IMR-90 (cell line): ENCODE measurements at regions not wholly inside any gene's neighbourhood (a gene's known extent, or its start where the extent isn't known, plus 50 kb on each side); places are given as distances from the start of the nearest gene placed in this dataset.

Source experiments
- ATAC-seq: fragments of 200-7000 bp; cut with Tn5 transposase; 2 replicates; pipeline ENCODE4 v1.9.1; 2020; ENCODE audit warnings: low read depth, mild to moderate bottlenecking, moderate library complexity
- BruUV-seq: library from RNA; stranded (reverse); fragments of 400-500 nt; replicated peaks from 2 replicates; lab custom pipeline; 2021; lab: Mats Ljungman, UMichigan
- CTCF ChIA-PET: fragments of 300-600 bp; formaldehyde crosslinking; extraction: SDS; loops from one replicate; lab custom pipeline; 2021; ENCODE audit warnings: antibody characterized with exemption; lab: Yijun Ruan, JAX
- POLR2A ChIA-PET: fragments of 300-600 bp; sonication (Branson Sonifier 250); formaldehyde crosslinking; loops from one replicate; lab custom pipeline; 2022; ENCODE audit warnings: antibody characterized with exemption; ENCODE audit not compliant: unreplicated experiment; lab: Charles Lee
- DNase-seq: peaks from one replicate; pipeline ENCODE4 v3.0.0; 2013
- H2AFZ ChIP-seq: replicated peaks from 2 replicates; pipeline ENCODE3; 2013; ENCODE audit warnings: low read length, mild to moderate bottlenecking; ENCODE audit not compliant: poor library complexity
- H2AK5ac ChIP-seq: 2 replicates; pipeline ENCODE4 v1.6.1; 2013; ENCODE audit warnings: low read depth, low read length, inconsistent platforms
- H2AK9ac ChIP-seq: replicated peaks from 2 replicates; pipeline ENCODE3; 2013; ENCODE audit warnings: mild to moderate bottlenecking, low read depth, low read length, moderate library complexity; ENCODE audit not compliant: poor library complexity
- H2BK120ac ChIP-seq: 2 replicates; pipeline ENCODE4 v1.6.1; 2013; ENCODE audit warnings: low read depth, low read length, inconsistent platforms
- H2BK15ac ChIP-seq: 3 replicates; pipeline ENCODE4 v1.6.1; 2013; ENCODE audit warnings: low read depth, low read length, inconsistent platforms
- H2BK20ac ChIP-seq: 2 replicates; pipeline ENCODE4 v1.6.1; 2013; ENCODE audit warnings: low read depth, mild to moderate bottlenecking, inconsistent platforms, low read length, moderate library complexity
- H2BK5ac ChIP-seq: 2 replicates; pipeline ENCODE4 v1.6.1; 2013; ENCODE audit warnings: mild to moderate bottlenecking, low read depth, low read length, inconsistent platforms; ENCODE audit not compliant: poor library complexity, severe bottlenecking
- H3K14ac ChIP-seq: replicated peaks from 2 replicates; pipeline ENCODE4 v1.6.1; 2013; ENCODE audit warnings: low read depth, low read length, inconsistent platforms
- H3K18ac ChIP-seq: 2 replicates; pipeline ENCODE4 v1.6.1; 2013; ENCODE audit warnings: low read depth, low read length, control low read depth
- H3K23ac ChIP-seq: 2 replicates; pipeline ENCODE4 v1.6.1; 2013; ENCODE audit warnings: low read depth, low read length, inconsistent platforms
- H3K27ac ChIP-seq: 2 replicates; pipeline ENCODE4 v1.5.1; 2013; ENCODE audit warnings: mild to moderate bottlenecking, control low read depth, low read length; ENCODE audit not compliant: insufficient read depth
- H3K27me3 ChIP-seq: 2 replicates; pipeline ENCODE4 v1.6.1; 2013; ENCODE audit warnings: low read length; ENCODE audit not compliant: control insufficient read depth, insufficient read depth
- H3K36me3 ChIP-seq: 2 replicates; pipeline ENCODE4 v1.6.1; 2013; ENCODE audit warnings: low read length, mixed read lengths; ENCODE audit not compliant: control insufficient read depth, insufficient read depth
- H3K4ac ChIP-seq: 2 replicates; pipeline ENCODE4 v1.6.1; 2013; ENCODE audit warnings: low read depth, low read length, inconsistent platforms
- H3K4me1 ChIP-seq: 2 replicates; pipeline ENCODE4 v1.6.1; 2013; ENCODE audit warnings: low read length, mixed read lengths; ENCODE audit not compliant: control insufficient read depth, insufficient read depth
- H3K4me2 ChIP-seq: 2 replicates; pipeline ENCODE4 v1.6.1; 2013; ENCODE audit warnings: low read depth, mild to moderate bottlenecking, control low read depth, low read length, moderate library complexity
- H3K4me3 ChIP-seq: 2 replicates; pipeline ENCODE4 v1.5.1; 2013; ENCODE audit warnings: low read depth, mild to moderate bottlenecking, control low read depth, low read length, moderate library complexity; ENCODE audit not compliant: insufficient read depth
- H3K56ac ChIP-seq: 2 replicates; pipeline ENCODE4 v1.6.1; 2013; ENCODE audit warnings: low read length, inconsistent platforms; ENCODE audit not compliant: insufficient read depth; ENCODE audit errors: extremely low read depth
- H3K79me1 ChIP-seq, 2 experiments: 2 replicates each; pipeline ENCODE4 v1.6.1; 2013; ENCODE audit warnings: low read length in 2 of 2, inconsistent platforms in 1 of 2, low read depth in 1 of 2
- H3K9ac ChIP-seq: 2 replicates; pipeline ENCODE4 v1.6.1; 2013; ENCODE audit warnings: low read depth, low read length, control low read depth
- H3K9me1 ChIP-seq: 2 replicates; pipeline ENCODE4 v1.6.1; 2013; ENCODE audit warnings: low read length, inconsistent platforms; ENCODE audit not compliant: insufficient read depth
- H3K9me3 ChIP-seq: 2 replicates; pipeline ENCODE4 v1.6.1; 2013; ENCODE audit warnings: low read length; ENCODE audit not compliant: control insufficient read depth, insufficient read depth
- H4K20me1 ChIP-seq: 2 replicates; pipeline ENCODE4 v1.6.1; 2013; ENCODE audit warnings: low read length, inconsistent platforms; ENCODE audit not compliant: insufficient read depth
- H4K5ac ChIP-seq: 2 replicates; pipeline ENCODE4 v1.6.1; 2013; ENCODE audit warnings: mild to moderate bottlenecking, low read depth, low read length, control low read depth
- H4K8ac ChIP-seq, 2 experiments: 2 replicates each; pipeline ENCODE4 v1.6.1; 2013; ENCODE audit warnings: low read depth in 2 of 2, low read length in 2 of 2, control low read depth in 1 of 2, inconsistent platforms in 1 of 2
- H4K91ac ChIP-seq: 2 replicates; pipeline ENCODE4 v1.6.1; 2013; ENCODE audit warnings: low read depth, low read length, inconsistent platforms; ENCODE audit not compliant: insufficient read depth
- BHLHE40 ChIP-seq: fragments of 150-350 bp; IDR thresholded peaks from 2 replicates; pipeline ENCODE4 v1.6.1; 2016; ENCODE audit warnings: mild to moderate bottlenecking, low read depth, low read length
- CEBPB ChIP-seq: IDR thresholded peaks from 2 replicates; pipeline ENCODE4 v1.6.1; 2012; ENCODE audit warnings: low read depth, low read length, improper control_type of control experiment
- CHD1 ChIP-seq: IDR thresholded peaks from 2 replicates; pipeline ENCODE4 v1.6.1; 2012; ENCODE audit warnings: low read depth, low read length, improper control_type of control experiment
- FOS ChIP-seq: fragments of 150-350 bp; IDR thresholded peaks from 2 replicates; pipeline ENCODE4 v1.6.1; 2016; ENCODE audit warnings: low read depth, low read length
- MAFK ChIP-seq: IDR thresholded peaks from 2 replicates; pipeline ENCODE4 v1.6.1; 2012; ENCODE audit warnings: low read depth, low read length, improper control_type of control experiment
- MAZ ChIP-seq: IDR thresholded peaks from 2 replicates; pipeline ENCODE4 v1.6.1; 2012; ENCODE audit warnings: low read depth, mild to moderate bottlenecking, low read length, improper control_type of control experiment, moderate library complexity, borderline replicate concordance
- MXI1 ChIP-seq: IDR thresholded peaks from 2 replicates; pipeline ENCODE4 v1.6.1; 2012; ENCODE audit warnings: low read depth, mild to moderate bottlenecking, low read length, moderate library complexity, borderline replicate concordance
- NFE2L2 ChIP-seq: fragments of 150-350 bp; IDR thresholded peaks from 2 replicates; pipeline ENCODE4 v1.6.1; 2016; ENCODE audit warnings: low read depth, mild to moderate bottlenecking, low read length
- POLR2A ChIP-seq: IDR thresholded peaks from 2 replicates; pipeline ENCODE4 v1.6.1; 2012; ENCODE audit warnings: mild to moderate bottlenecking, low read depth, low read length
- RAD21 ChIP-seq: IDR thresholded peaks from 2 replicates; pipeline ENCODE4 v1.6.1; 2012; ENCODE audit warnings: low read length, improper control_type of control experiment
- RCOR1 ChIP-seq: IDR thresholded peaks from 2 replicates; pipeline ENCODE4 v1.6.1; 2012; ENCODE audit warnings: mild to moderate bottlenecking, low read length, improper control_type of control experiment; ENCODE audit not compliant: insufficient replicate concordance
- RFX5 ChIP-seq: IDR thresholded peaks from 2 replicates; pipeline ENCODE4 v1.8.0; 2012; ENCODE audit warnings: low read depth, mild to moderate bottlenecking, low read length, moderate library complexity
- SMC3 ChIP-seq: fragments of 150-350 bp; IDR thresholded peaks from 2 replicates; pipeline ENCODE4 v1.6.1; 2016; ENCODE audit warnings: low read depth, mild to moderate bottlenecking, antibody characterized with exemption, low read length, moderate library complexity
- WGBS, 2 experiments: methylation state at CpG; one replicate each; pipeline versions ENCODE4 v1.1.5 to v1.1.7; 2013; ENCODE audit warnings: missing lambda C conversion rate in 2 of 2; ENCODE audit not compliant: insufficient read length in 1 of 2; ENCODE audit errors: extremely low coverage in 2 of 2; 5-methylcytosine and 5-hydroxymethylcytosine counted together
- dilution Hi-C: fragments of 300-500 bp; cut with HindIII; formaldehyde crosslinking; loops from one replicate; pipeline ENCODE4 v1.14.3; 2018; ENCODE audit warnings: low sequenced_read_pairs; ENCODE audit not compliant: unreplicated experiment
- in situ Hi-C: fragments of 300-500 bp; cut with MboI; formaldehyde crosslinking; loops from 3 replicates; pipeline ENCODE4 v1.14.3; 2019; ENCODE audit warnings: low sequenced_read_pairs, inconsistent platforms, mixed read lengths
- intact Hi-C: fragments of 100-400 bp; cut with micrococcal nuclease; formaldehyde crosslinking; loops from 2 replicates; pipeline ENCODE4 v1.10.0; 2022
- TF ChIP-seq, protein P1 (sequence below): conservative IDR thresholded peaks from 2 replicates; pipeline ENCODE4 v1.5.1; 2012; ENCODE audit warnings: mild to moderate bottlenecking, low read depth, low read length, improper control_type of control experiment
- TF ChIP-seq, protein P2 (sequence below): fragments of 150-350 bp; IDR thresholded peaks from 2 replicates; pipeline ENCODE4 v1.6.1; 2017; ENCODE audit warnings: mild to moderate bottlenecking, antibody characterized with exemption, low read length, low read depth
- TF ChIP-seq, protein P3 (sequence below): fragments of 150-350 bp; IDR thresholded peaks from 2 replicates; pipeline ENCODE4 v1.6.1; 2016; ENCODE audit warnings: low read depth, mild to moderate bottlenecking, low read length, moderate library complexity, borderline replicate concordance

- no peak for DNase-seq
- dilution Hi-C loops (no loop called here), in situ Hi-C loops (no loop called here), intact Hi-C loops (no loop called here)
- no peak overlapping the region for H2BK20ac ChIP-seq
- no peak overlapping the region for H4K91ac ChIP-seq
- no peak overlapping the region for H3K56ac ChIP-seq
- no peak overlapping the region for H2BK120ac ChIP-seq
- H3K27ac ChIP-seq: no peak overlapping the region
- no peak overlapping the region for H2AK9ac ChIP-seq
- H3K4me1 ChIP-seq: no peaks in the 10 kb centered on the region
- H3K18ac ChIP-seq: no peak overlapping the region
- CTCF ChIA-PET: no interaction called here
- no peak overlapping the region for H3K4ac ChIP-seq
- H3K9me1 ChIP-seq: no peaks in the 10 kb centered on the region
- no peak overlapping the region for H3K9ac ChIP-seq
- H3K36me3 ChIP-seq: no peaks in the 10 kb centered on the region
- POLR2A ChIA-PET: no interaction called here
- H3K14ac ChIP-seq: no peak overlapping the region
- no peak overlapping the region for H4K5ac ChIP-seq
- H4K20me1 ChIP-seq: no peaks in the 10 kb centered on the region
- no peak overlapping the region for H3K4me2 ChIP-seq
- no peak overlapping the region for H3K23ac ChIP-seq
- no peak overlapping the region for H2AK5ac ChIP-seq
- H3K27me3 ChIP-seq: no peaks in the 10 kb centered on the region
- no peak overlapping the region for H2AFZ ChIP-seq
- no peak overlapping the region for H2BK15ac ChIP-seq
- ATAC-seq: no peak
- no TSS peak for BruUV-seq
- H3K9me3 ChIP-seq: no peaks in the 10 kb centered on the region; the same call in 1 of the 2 replicates
- no CpG with 5 or more reads among the region's 2 CpGs for WGBS, 2 experiments
- H2BK5ac ChIP-seq: no peak overlapping the region
- H3K79me1 ChIP-seq: no peaks in the 10 kb centered on the region
- H3K4me3 ChIP-seq: no peak overlapping the region
- TF ChIP-seq, protein P1, sequence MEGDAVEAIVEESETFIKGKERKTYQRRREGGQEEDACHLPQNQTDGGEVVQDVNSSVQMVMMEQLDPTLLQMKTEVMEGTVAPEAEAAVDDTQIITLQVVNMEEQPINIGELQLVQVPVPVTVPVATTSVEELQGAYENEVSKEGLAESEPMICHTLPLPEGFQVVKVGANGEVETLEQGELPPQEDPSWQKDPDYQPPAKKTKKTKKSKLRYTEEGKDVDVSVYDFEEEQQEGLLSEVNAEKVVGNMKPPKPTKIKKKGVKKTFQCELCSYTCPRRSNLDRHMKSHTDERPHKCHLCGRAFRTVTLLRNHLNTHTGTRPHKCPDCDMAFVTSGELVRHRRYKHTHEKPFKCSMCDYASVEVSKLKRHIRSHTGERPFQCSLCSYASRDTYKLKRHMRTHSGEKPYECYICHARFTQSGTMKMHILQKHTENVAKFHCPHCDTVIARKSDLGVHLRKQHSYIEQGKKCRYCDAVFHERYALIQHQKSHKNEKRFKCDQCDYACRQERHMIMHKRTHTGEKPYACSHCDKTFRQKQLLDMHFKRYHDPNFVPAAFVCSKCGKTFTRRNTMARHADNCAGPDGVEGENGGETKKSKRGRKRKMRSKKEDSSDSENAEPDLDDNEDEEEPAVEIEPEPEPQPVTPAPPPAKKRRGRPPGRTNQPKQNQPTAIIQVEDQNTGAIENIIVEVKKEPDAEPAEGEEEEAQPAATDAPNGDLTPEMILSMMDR: no peak
- TF ChIP-seq POLR2A (no peak), MXI1 (no peak), CHD1 (no peak), CEBPB (no peak), RCOR1 (no peak), NFE2L2 (no peak), MAZ (no peak), FOS (no peak), BHLHE40 (no peak), RAD21 (no peak), SMC3 (no peak), MAFK (no peak), RFX5 (no peak)
- TF ChIP-seq, protein P2, sequence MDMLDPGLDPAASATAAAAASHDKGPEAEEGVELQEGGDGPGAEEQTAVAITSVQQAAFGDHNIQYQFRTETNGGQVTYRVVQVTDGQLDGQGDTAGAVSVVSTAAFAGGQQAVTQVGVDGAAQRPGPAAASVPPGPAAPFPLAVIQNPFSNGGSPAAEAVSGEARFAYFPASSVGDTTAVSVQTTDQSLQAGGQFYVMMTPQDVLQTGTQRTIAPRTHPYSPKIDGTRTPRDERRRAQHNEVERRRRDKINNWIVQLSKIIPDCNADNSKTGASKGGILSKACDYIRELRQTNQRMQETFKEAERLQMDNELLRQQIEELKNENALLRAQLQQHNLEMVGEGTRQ: no peak
- TF ChIP-seq, protein P3, sequence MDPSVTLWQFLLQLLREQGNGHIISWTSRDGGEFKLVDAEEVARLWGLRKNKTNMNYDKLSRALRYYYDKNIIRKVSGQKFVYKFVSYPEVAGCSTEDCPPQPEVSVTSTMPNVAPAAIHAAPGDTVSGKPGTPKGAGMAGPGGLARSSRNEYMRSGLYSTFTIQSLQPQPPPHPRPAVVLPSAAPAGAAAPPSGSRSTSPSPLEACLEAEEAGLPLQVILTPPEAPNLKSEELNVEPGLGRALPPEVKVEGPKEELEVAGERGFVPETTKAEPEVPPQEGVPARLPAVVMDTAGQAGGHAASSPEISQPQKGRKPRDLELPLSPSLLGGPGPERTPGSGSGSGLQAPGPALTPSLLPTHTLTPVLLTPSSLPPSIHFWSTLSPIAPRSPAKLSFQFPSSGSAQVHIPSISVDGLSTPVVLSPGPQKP: no peak
- H4K8ac ChIP-seq: no peak overlapping the region
These were observed 452.7 kb upstream of the CDH9 start for GRCh38 chr5:27491047-27491446.
